ENCODE measurements at regions not wholly inside any gene's neighbourhood (a gene's known extent, or its start where the extent isn't known, plus 50 kb on each side); places are given as distances from the start of the nearest gene placed in this dataset.

DNA sequence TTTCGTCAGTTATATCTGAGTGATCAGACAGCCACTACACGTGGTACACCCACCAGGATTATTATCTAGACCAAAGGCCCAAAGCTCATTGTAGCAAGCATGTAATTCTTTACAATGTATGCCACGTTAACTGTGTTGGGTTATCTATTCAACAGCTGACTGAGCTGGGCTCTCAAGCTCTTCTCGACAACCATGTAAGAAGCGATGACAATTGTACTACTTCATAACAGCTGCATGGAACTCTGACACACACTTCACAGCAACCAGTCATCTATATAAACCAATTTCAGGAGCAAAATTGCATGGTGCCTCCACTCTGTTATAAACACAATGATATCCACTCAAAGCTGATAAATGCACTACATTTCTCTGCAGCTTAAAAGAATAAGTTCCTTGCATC lies 701.8 kb downstream of the NR4A2 start:
- Histone ChIP-seq H3K36me3 (no peaks in the 10 kb centered on the region), H3K27ac (no peak overlapping the region), H3K4me1 (no peaks in the 10 kb centered on the region), H3K27me3 (no peaks in the 10 kb centered on the region), H3K4me3 (no peak overlapping the region), H3K9me3 (no peaks in the 10 kb centered on the region)
- TF ChIP-seq, protein P1, sequence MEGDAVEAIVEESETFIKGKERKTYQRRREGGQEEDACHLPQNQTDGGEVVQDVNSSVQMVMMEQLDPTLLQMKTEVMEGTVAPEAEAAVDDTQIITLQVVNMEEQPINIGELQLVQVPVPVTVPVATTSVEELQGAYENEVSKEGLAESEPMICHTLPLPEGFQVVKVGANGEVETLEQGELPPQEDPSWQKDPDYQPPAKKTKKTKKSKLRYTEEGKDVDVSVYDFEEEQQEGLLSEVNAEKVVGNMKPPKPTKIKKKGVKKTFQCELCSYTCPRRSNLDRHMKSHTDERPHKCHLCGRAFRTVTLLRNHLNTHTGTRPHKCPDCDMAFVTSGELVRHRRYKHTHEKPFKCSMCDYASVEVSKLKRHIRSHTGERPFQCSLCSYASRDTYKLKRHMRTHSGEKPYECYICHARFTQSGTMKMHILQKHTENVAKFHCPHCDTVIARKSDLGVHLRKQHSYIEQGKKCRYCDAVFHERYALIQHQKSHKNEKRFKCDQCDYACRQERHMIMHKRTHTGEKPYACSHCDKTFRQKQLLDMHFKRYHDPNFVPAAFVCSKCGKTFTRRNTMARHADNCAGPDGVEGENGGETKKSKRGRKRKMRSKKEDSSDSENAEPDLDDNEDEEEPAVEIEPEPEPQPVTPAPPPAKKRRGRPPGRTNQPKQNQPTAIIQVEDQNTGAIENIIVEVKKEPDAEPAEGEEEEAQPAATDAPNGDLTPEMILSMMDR (IDR thresholded peaks at IDR 0.05): no peak
- no peak for DNase-seq (ENCODE audit: low spot score in 2 of 2)
- intact Hi-C loops (cut with DNase I): no loop called here

DNA sequence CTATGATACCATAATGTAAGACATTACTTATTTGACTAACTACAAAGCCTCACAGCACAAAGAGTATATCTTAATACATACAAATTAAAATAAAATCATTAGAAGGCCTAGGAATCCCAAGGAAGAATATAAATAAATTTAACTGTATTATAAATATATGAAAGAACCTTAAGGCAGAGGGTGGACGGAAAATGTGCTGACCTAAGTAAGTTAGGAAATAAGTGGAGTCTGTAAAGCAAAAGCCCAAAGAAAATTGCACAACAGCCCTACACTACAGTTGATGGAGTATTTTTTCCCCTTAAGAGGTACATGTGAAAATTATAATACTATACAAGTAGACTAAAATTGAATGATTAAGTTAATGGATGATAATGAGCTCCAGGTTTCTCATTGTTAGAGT lies 710.1 kb downstream of the NR4A2 start:
- TF ChIP-seq, protein P1 (IDR thresholded peaks at IDR 0.05): no peak
- intact Hi-C loops (cut with DNase I): no loop called here
- no peaks in the 10 kb centered on the region for H3K27me3 ChIP-seq

DNA sequence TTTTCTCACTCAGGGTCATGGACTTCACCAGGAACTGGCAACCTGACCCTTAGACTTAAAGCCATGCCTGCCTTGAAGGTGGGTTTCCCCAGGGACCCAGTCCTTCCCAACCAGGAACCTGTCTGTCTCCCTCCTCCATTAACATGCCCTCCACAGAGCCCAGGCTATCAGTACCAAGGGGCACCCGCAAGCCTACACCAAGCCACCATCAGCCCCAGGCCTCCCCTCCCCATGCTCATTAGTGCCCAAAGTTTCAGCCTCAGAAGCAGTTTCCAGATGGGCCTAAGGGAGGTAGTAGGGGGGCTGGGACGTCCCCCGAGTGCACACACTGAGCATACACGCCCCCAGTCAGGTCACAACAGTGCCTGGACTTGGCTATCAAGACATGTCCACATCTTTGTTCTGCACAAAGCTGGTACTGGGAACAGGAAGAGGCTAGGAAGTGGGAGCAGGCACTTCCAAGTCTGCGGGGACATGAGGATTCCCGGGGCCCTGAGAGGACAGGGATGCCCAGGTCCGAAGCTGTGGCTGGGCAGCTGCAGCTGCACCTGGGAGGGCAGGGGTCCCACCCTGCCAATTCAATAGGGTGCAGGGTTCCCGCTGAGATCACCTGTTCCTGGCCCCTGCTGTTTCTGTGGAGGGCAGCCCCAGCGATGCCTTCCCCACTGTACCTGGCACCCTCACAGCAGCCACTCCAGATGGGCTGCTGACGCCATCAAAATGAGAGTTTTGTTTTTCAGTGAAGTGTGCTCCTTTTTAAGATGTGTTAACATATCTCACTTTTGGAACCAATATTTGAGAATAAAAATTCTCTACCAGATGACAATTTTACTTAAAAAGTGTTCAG lies 731.4 kb downstream of the NR4A2 start:
- no peaks in the 10 kb centered on the region for H3K4me1 ChIP-seq
- H3K36me3 ChIP-seq: no peaks in the 10 kb centered on the region
- H3K27ac ChIP-seq: no peak overlapping the region
- intact Hi-C loops (cut with DNase I): no loop called here
- H3K27me3 ChIP-seq: no peaks in the 10 kb centered on the region
- DNase-seq (ENCODE audit: low spot score in 2 of 2): no peak
- no peak overlapping the region for H3K4me3 ChIP-seq
- TF ChIP-seq, protein P1 (IDR thresholded peaks at IDR 0.05): no peak
- peaks cover 0 to 11% of the 10 kb centered on the region in 2 donors for H3K9me3 ChIP-seq

More for the DNA sequence above, 710.1 kb downstream of the NR4A2 start:
- no peaks in the 10 kb centered on the region for H3K9me3 ChIP-seq
- no peaks in the 10 kb centered on the region for H3K4me1 ChIP-seq
- no peak overlapping the region for H3K27ac ChIP-seq
- no peaks in the 10 kb centered on the region for H3K36me3 ChIP-seq
- no peak overlapping the region for H3K4me3 ChIP-seq
- DNase-seq (ENCODE audit: low spot score in 2 of 2): no peak

DNA sequence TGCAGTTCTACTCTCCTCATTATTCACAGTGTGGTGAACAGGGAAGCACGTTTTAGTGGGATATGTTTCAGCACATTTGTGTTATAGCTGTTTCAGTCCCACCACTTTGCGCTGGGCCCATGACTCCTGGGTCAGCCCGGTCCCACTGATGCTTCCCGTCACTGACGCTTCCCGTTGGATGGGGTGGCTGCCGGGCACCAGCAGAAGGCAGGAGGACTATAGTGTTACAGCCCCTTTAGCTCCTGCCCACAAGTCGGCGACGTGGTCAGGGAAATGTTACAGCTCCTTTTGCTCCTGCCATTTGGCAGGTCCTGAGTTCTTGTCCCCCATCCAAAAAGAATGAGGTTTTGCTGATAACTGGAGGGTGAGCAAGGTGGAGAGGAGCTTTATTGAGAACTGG lies 732.2 kb downstream of the NR4A2 start:
- intact Hi-C loops (cut with DNase I): no loop called here
- Histone ChIP-seq H3K4me3 (no peak overlapping the region), H3K4me1 (no peaks in the 10 kb centered on the region), H3K9me3 (peaks cover 0 to 11% of the 10 kb centered on the region in 2 donors), H3K27ac (no peak overlapping the region), H3K36me3 (no peaks in the 10 kb centered on the region), H3K27me3 (no peaks in the 10 kb centered on the region)
- no peak for DNase-seq (ENCODE audit: low spot score in 2 of 2)
- TF ChIP-seq, protein P1 (IDR thresholded peaks at IDR 0.05): no peak

DNA sequence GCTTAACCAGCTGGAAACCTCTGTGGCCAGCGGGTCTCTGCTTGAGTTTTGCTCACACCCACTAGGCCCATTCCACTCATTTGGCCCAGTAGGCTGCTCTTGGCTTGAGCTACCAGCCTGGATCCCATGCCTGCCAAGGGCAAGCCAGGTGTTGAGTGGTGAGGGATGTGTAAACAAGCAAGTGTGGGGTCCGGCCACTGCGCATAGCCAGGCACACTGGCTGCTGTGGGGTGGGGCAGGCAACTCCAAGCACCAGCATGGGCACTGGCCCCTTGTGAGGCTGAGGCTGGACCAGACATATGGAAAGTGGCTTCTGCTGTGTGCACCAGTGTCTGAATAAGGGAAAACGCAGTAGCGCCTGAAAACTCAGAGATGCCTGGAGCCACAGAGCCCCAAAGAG lies 732.7 kb downstream of the NR4A2 start:
- TF ChIP-seq, protein P1 (IDR thresholded peaks at IDR 0.05): no peak
- Histone ChIP-seq H3K4me1 (no peaks in the 10 kb centered on the region), H3K4me3 (no peak overlapping the region), H3K9me3 (peaks cover 0 to 11% of the 10 kb centered on the region in 2 donors), H3K36me3 (no peaks in the 10 kb centered on the region), H3K27ac (no peak overlapping the region), H3K27me3 (no peaks in the 10 kb centered on the region)
- no peak for DNase-seq (ENCODE audit: low spot score in 2 of 2)
- intact Hi-C loops (cut with DNase I): no loop called here
